ENCODE measurements at regions not wholly inside any gene's neighbourhood (a gene's known extent, or its start where the extent isn't known, plus 50 kb on each side); places are given as distances from the start of the nearest gene placed in this dataset.

DNA sequence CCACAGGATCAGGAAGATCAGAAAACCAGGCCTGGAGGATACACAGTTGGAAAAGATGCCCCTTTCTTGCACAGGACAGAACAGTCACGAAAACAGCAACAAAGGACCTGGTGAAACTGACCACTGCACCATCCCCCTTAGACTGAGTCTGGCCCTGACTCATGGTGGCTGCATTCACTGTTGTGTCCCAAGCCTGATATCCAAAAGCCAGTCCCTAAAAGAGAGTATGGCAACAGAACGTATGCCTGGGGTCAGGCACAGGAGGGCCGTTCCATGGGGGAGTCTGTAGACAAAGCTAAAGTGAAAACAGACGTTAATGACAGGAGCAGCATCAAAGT is 301.1 kb upstream of the NBEA start:
- TF ChIP-seq GATA2 (IDR thresholded peaks at IDR 0.05; ENCODE audit: low read depth, low read length), result no peak
- TF ChIP-seq GATA3 (IDR thresholded peaks at IDR 0.05; ENCODE audit: low read depth, low read length), result no peak

Data from SH-SY5Y (cell line).